ENCODE measurements at regions not wholly inside any gene's neighbourhood (a gene's known extent, or its start where the extent isn't known, plus 50 kb on each side); places are given as distances from the start of the nearest gene placed in this dataset.

GRCh38 chr5:109531262-109531661, 121.5 kb upstream of the PJA2 start:
- Histone ChIP-seq H3K4me3 (no peak overlapping the region), H3K4me1 (peaks cover 0 to 21% (median 3%) of the 10 kb centered on the region in 4 donors), H3K27me3 (no peaks in the 10 kb centered on the region), H3K9me3 (no peaks in the 10 kb centered on the region), H3K27ac (no peak overlapping the region), H3K36me3 (no peaks in the 10 kb centered on the region)
- intact Hi-C loops (cut with DNase I), result no loop called here
- ATAC-seq (peak in 3 of 4 donors; percentile 22 to 59 (median 58)), DNase-seq (no peak)
- TF ChIP-seq, protein P1, sequence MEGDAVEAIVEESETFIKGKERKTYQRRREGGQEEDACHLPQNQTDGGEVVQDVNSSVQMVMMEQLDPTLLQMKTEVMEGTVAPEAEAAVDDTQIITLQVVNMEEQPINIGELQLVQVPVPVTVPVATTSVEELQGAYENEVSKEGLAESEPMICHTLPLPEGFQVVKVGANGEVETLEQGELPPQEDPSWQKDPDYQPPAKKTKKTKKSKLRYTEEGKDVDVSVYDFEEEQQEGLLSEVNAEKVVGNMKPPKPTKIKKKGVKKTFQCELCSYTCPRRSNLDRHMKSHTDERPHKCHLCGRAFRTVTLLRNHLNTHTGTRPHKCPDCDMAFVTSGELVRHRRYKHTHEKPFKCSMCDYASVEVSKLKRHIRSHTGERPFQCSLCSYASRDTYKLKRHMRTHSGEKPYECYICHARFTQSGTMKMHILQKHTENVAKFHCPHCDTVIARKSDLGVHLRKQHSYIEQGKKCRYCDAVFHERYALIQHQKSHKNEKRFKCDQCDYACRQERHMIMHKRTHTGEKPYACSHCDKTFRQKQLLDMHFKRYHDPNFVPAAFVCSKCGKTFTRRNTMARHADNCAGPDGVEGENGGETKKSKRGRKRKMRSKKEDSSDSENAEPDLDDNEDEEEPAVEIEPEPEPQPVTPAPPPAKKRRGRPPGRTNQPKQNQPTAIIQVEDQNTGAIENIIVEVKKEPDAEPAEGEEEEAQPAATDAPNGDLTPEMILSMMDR (IDR thresholded peaks at IDR 0.05), result no peak
- no peak for TF ChIP-seq POLR2A (IDR thresholded peaks at IDR 0.05)
- 21% methylated on average over 1 of the region's 1 CpG for WGBS (ENCODE audit: insufficient coverage, low coverage, low lambda C conversion rate, missing lambda C conversion rate)

GRCh38 chr5:109529987-109530386, 120.2 kb upstream of the PJA2 start:
- Histone ChIP-seq H3K4me3 (no peak overlapping the region), H3K4me1 (peaks cover 0 to 21% (median 3%) of the 10 kb centered on the region in 4 donors), H3K27ac (no peak overlapping the region), H3K9me3 (no peaks in the 10 kb centered on the region), H3K27me3 (no peaks in the 10 kb centered on the region), H3K36me3 (no peaks in the 10 kb centered on the region)
- DNase-seq (no peak), ATAC-seq (peak; percentile 12 to 62 (median 44))
- intact Hi-C loops (cut with DNase I), result no loop called here
- WGBS (ENCODE audit: insufficient coverage, low coverage, low lambda C conversion rate, missing lambda C conversion rate), result 60% methylated on average over 2 of the region's 2 CpGs
- no peak for TF ChIP-seq POLR2A (IDR thresholded peaks at IDR 0.05)
- TF ChIP-seq, protein P1 (IDR thresholded peaks at IDR 0.05), result no peak

- Histone ChIP-seq H3K27ac (no peak overlapping the region), H3K4me1 (peaks cover 0 to 21% (median 3%) of the 10 kb centered on the region in 4 donors), H3K9me3 (no peaks in the 10 kb centered on the region), H3K4me3 (no peak overlapping the region), H3K36me3 (no peaks in the 10 kb centered on the region), H3K27me3 (no peaks in the 10 kb centered on the region)
- intact Hi-C loops (cut with DNase I), result no loop called here
- ATAC-seq (peak; percentile 40 to 79 (median 54)), DNase-seq (peak in 1 of 3 donors; percentile 47)
- WGBS (ENCODE audit: insufficient coverage, low coverage, low lambda C conversion rate, missing lambda C conversion rate), result 48% methylated on average over 2 of the region's 2 CpGs
- TF ChIP-seq POLR2A (IDR thresholded peaks at IDR 0.05), result no peak
- TF ChIP-seq, protein P1 (IDR thresholded peaks at IDR 0.05), result no peak
Observed at GRCh38 chr5:109529520-109529919, 119.7 kb upstream of the PJA2 start.

DNA sequence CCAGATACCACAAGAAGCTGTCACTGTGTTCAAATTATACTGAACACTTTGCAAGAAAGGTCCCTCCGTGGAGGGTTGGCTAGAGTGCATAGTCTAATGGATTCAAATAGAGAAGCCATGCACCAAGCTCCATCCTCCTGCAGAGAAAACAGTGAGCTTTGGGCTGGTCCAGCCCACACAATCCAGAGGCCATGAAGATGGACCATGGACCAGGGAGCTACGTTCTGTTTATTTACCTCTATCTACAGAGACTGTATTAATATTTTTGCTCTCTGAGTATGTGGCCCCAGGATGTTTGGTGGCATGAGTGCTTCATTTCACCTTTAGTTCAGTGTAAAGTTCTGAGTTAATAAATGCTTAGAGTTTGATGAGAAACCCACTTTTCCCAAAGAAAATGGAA, 114.8 kb upstream of the PJA2 start:
- Histone ChIP-seq H3K9me3 (no peaks in the 10 kb centered on the region), H3K4me3 (no peak overlapping the region), H3K27me3 (no peaks in the 10 kb centered on the region), H3K27ac (no peak overlapping the region), H3K4me1 (peaks cover 0 to 3% (median 0%) of the 10 kb centered on the region in 4 donors), H3K36me3 (no peaks in the 10 kb centered on the region)
- no peak for DNase-seq
- intact Hi-C loops (cut with DNase I), result no loop called here
- ATAC-seq, result no peak
- 13% methylated on average over 1 of the region's 2 CpGs for WGBS (ENCODE audit: insufficient coverage, low coverage, low lambda C conversion rate, missing lambda C conversion rate)
- TF ChIP-seq POLR2A (IDR thresholded peaks at IDR 0.05), result no peak

GRCh38 chr5:109524026-109524425, 114.3 kb upstream of the PJA2 start:
- Histone ChIP-seq H3K27me3 (no peaks in the 10 kb centered on the region), H3K9me3 (no peaks in the 10 kb centered on the region), H3K4me3 (no peak overlapping the region), H3K4me1 (no peaks in the 10 kb centered on the region), H3K36me3 (no peaks in the 10 kb centered on the region), H3K27ac (no peak overlapping the region)
- 85% methylated on average over 5 of the region's 5 CpGs for WGBS (ENCODE audit: insufficient coverage, low coverage, low lambda C conversion rate, missing lambda C conversion rate)
- intact Hi-C loops (cut with DNase I), result no loop called here
- TF ChIP-seq POLR2A (IDR thresholded peaks at IDR 0.05), result no peak
- TF ChIP-seq, protein P1 (IDR thresholded peaks at IDR 0.05), result no peak
- DNase-seq (no peak), ATAC-seq (no peak)

Measured in right lobe of liver (tissue), 6 donors.